ACHN (cell line): ENCODE measurements at regions not wholly inside any gene's neighbourhood (a gene's known extent, or its start where the extent isn't known, plus 50 kb on each side); places are given as distances from the start of the nearest gene placed in this dataset.

Source experiments
- DNase-seq: peaks from one replicate; pipeline ENCODE4 v3.0.0-alpha.2; 2015
- in situ Hi-C: cut with HindIII; loops from 2 replicates; pipeline ENCODE4 v1.10.0; 2017; ENCODE audit warnings: low sequenced_read_pairs, low pct_ligation_motif_present, low pct_unique_long_range_greater_than_20kb

GRCh38 chr10:113341138-113341537, 211.7 kb upstream of the HABP2 start:
- in situ Hi-C loops: no loop called here
- DNase-seq: no peak

DNA sequence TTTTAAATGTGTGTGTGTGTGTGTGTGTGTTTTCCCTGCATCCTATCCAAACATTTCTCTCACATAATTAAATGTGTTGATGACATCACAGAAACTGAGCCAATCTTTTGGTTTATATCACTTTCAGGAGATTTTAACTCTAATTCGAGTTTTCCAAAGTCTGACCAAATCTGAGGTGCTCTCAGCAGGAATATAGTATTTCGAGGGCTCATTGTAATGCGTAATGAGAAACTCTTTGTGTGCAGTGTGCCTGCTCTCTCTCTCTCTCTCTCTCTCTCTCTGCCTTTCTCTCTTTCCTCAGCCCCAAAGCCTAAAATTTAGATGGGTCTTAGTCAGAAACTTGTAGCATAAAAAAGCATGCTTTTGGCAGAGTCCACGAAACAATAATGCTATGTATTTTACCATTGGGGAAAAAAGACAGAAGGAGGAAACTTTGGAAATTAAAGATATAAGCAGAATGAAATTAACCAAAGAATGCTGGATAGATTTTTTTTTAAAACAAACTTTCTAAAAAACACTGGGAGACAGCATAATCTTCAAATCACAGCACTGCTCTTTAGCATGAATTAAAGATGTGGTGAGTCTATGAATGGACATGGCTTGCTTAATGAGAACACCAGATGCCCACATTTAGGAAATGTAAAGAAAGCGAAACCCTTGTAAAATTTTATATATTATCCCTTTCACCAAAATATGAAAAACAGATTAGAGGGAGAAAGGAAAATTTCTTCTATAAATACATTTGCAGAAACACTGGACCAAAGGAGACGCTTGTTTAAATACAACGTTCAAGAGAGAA, 206.8 kb upstream of the HABP2 start:
- in situ Hi-C loops: no loop called here
- no peak for DNase-seq

- in situ Hi-C loops: no loop called here
- DNase-seq: no peak
Observed at GRCh38 chr10:113347508-113347907, 205.3 kb upstream of the HABP2 start.

- no peak for DNase-seq
- in situ Hi-C loops: no loop called here
Observed at GRCh38 chr10:113348694-113349093, 204.2 kb upstream of the HABP2 start.

DNA sequence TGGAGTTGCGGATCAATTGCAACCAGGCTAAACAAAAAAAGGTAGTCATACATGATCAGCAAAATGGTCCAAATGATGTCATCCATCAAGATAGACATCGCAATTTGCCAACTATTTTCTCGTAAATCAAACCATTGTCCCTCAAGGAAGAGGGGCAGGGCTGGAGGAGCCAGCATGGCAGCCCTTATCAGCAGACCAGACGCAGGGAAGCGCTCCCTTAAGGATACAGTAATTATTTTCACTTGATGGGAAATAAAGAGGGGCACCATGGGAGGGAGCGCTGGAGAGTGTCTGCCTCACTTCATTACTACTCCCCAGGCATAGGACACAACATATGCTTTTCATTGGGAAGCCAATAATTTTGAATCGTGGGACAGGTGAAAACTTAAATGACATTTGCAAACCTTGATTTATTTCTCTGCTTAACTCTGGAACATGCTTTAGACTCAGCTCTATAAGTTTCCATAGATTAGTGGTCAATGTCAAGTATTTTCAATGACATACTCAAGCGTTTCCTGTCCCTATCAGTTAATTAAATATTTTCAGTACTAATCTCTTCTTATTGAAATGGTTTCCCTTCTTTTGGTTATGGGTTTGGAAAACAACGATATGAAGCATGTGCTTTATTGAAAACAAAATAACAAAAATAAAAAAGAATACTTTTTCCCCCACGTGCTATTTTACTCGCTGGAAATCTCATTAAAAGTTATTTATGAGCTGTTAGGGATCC, 202.4 kb upstream of the HABP2 start:
- in situ Hi-C loops: no loop called here
- no peak for DNase-seq

- in situ Hi-C loops: no loop called here
- no peak for DNase-seq
Observed at GRCh38 chr10:113354711-113355110, 198.1 kb upstream of the HABP2 start.

- in situ Hi-C loops: no loop called here
- DNase-seq: no peak
Observed at GRCh38 chr10:113356794-113357680, 195.8 kb upstream of the HABP2 start.

GRCh38 chr10:113357681-113358300, 195.1 kb upstream of the HABP2 start:
- in situ Hi-C loops: no loop called here
- no peak for DNase-seq

GRCh38 chr10:113359655-113360054, 193.2 kb upstream of the HABP2 start:
- no peak for DNase-seq
- in situ Hi-C loops: no loop called here

DNA sequence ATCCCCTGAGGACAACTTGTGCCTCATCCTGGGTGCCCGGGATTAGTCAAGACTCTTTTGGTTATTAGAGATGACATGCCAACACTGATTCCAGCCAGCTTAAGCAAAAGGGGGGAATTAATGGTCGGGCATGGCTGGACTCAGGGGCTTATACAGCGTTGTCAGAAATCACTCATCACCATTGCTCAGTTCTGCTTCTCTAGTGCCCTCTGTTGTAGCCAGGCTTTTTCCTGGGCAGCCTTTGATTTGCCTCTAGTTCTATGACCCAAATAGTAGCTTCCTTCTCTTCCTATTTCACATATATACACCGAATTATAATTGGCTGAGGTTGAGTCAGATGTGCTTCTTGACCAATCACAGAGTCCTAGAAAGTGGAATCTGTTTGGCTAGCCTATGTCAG, 192.0 kb upstream of the HABP2 start:
- in situ Hi-C loops: no loop called here
- DNase-seq: no peak

DNA sequence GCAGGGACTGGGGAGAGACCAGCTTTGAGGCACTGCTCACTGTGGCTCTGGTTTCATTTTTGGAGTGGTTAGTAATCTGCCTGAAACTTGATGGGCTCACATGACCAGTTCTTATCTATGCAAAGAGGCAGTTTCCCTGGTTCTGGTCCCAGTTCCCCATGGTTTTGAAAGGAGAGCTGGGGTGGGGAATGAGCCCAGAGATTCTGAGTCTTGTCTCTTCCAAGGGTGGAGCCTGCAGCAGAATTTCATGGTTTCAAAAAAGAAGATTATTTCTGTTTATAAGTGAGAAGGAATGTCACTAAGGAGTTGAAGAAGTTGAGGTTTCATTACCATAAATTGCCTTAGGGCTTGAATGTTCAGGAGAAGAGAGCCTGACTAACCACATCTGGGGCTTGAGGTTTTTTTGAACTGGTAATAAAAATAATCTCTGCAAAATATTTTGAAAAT, 190.2 kb upstream of the HABP2 start:
- in situ Hi-C loops: no loop called here
- DNase-seq: no peak

- DNase-seq: no peak
- in situ Hi-C loops: no loop called here
Observed at GRCh38 chr10:113364227-113364626, 188.6 kb upstream of the HABP2 start.

- no peak for DNase-seq
- in situ Hi-C loops: no loop called here
Observed at GRCh38 chr10:113368666-113369364, 184.0 kb upstream of the HABP2 start.

DNA sequence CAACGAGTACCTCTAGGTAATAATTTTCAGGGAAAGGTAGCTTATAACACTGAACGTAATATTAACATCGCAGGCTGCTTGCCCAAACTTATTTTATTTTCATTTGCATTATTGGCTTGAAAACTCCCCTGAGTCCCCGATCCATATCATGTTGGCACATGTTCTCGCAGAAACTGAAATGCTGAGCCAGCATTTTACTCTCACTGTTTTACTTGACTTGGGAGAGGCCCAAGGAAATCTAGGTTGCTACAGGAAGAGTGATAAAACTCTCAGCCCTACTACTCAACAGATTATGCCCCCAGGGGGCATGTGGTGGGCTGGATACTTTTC, 183.5 kb upstream of the HABP2 start:
- DNase-seq: no peak
- in situ Hi-C loops: no loop called here

DNA sequence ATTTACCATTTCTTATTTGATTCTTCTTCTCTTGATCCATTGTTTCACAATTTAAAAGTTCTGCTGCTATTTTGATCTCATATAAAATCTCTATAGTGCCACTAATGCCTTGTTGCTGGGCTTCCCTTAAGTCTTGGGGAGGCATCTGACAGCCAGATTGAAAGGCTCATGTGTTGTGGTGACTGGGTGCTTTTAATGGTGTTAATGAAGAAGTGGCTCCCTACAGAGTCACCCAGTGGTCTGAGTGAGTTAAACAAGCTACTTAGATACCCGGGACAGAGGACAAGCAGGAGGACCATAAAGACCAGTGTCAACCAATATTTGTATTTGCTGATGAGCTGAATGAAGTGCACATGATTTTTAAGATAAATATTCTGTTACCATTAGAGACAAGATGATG, 176.4 kb upstream of the HABP2 start:
- in situ Hi-C loops: no loop called here
- DNase-seq: no peak

DNA sequence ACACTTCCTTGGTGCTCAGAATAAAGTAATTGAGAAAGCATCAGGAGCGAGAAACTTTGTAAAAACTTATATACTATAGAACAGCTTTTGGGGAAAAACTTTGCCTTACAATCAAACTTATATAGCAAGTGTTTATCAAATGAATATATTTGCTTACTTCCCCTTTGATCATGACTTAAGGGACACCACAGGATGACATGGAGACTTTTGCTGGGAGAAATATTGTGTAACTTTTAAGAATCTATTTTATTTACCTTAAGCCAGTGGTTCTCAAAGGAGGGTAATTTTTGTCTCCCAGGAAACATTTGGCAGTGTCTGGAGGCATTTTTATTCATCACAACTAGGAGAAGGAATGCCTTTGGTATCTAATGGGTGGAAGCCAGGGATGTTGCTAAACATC, 173.8 kb upstream of the HABP2 start:
- DNase-seq: no peak
- in situ Hi-C loops: no loop called here

DNA sequence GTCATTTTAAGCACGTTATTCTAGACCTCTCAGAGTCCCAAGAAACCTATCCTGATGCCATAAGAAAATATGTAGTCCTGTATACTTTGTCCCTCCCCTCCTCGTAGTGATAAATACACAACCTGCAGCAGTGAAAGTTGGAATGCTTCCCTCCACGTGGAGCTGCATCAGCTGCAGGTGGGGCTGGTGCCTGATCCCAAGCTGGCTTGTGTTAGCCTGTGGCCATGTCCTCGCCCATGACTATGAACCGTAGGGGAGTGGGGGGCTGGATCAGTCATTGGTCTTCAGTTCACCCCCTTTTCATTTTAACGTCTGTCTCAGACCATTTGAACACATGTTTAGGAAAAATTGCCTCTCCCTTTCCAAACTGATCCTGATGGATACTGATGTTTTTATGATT, 171.4 kb upstream of the HABP2 start:
- in situ Hi-C loops: no loop called here
- no peak for DNase-seq

GRCh38 chr10:113381981-113382509, 170.8 kb upstream of the HABP2 start:
- in situ Hi-C loops: no loop called here
- DNase-seq: no peak
